ENCODE measurements at regions not wholly inside any gene's neighbourhood (a gene's known extent, or its start where the extent isn't known, plus 50 kb on each side); places are given as distances from the start of the nearest gene placed in this dataset.

GRCh38 chr20:6269168-6269873 is 146.5 kb upstream of the FERMT1 start:
- no peak overlapping the region for H3K4me3 ChIP-seq (ENCODE audit: low read depth, low read length)
- TF ChIP-seq CTCF (IDR thresholded peaks at IDR 0.05; ENCODE audit: borderline replicate concordance, insufficient read depth, low read depth, low read length) = no peak

GRCh38 chr20:6265204-6265904 is 142.5 kb upstream of the FERMT1 start:
- no peak overlapping the region for H3K4me3 ChIP-seq (ENCODE audit: low read depth, low read length)
- no peak for TF ChIP-seq CTCF (IDR thresholded peaks at IDR 0.05; ENCODE audit: borderline replicate concordance, insufficient read depth, low read depth, low read length)

- no peak overlapping the region for H3K4me3 ChIP-seq (ENCODE audit: low read depth, low read length)
- TF ChIP-seq CTCF (IDR thresholded peaks at IDR 0.05; ENCODE audit: borderline replicate concordance, insufficient read depth, low read depth, low read length) = no peak
Measured at GRCh38 chr20:6253396-6253795, 130.6 kb upstream of the FERMT1 start.

- TF ChIP-seq CTCF (IDR thresholded peaks at IDR 0.05; ENCODE audit: borderline replicate concordance, insufficient read depth, low read depth, low read length) = no peak
- H3K4me3 ChIP-seq (ENCODE audit: low read depth, low read length) = no peak overlapping the region
Measured at GRCh38 chr20:6245436-6245835, 122.6 kb upstream of the FERMT1 start.

GRCh38 chr20:6241591-6241990 is 118.8 kb upstream of the FERMT1 start:
- no peak overlapping the region for H3K4me3 ChIP-seq (ENCODE audit: low read depth, low read length)
- no peak for TF ChIP-seq CTCF (IDR thresholded peaks at IDR 0.05; ENCODE audit: borderline replicate concordance, insufficient read depth, low read depth, low read length)

- TF ChIP-seq CTCF (IDR thresholded peaks at IDR 0.05; ENCODE audit: borderline replicate concordance, insufficient read depth, low read depth, low read length) = no peak
- no peak overlapping the region for H3K4me3 ChIP-seq (ENCODE audit: low read depth, low read length)
Measured at GRCh38 chr20:6240059-6240458, 117.2 kb upstream of the FERMT1 start.

GRCh38 chr20:6238421-6238820 is 115.6 kb upstream of the FERMT1 start:
- TF ChIP-seq CTCF (IDR thresholded peaks at IDR 0.05; ENCODE audit: borderline replicate concordance, insufficient read depth, low read depth, low read length) = no peak
- no peak overlapping the region for H3K4me3 ChIP-seq (ENCODE audit: low read depth, low read length)

Measured in GM12875 (cell line).